ENCODE measurements at regions not wholly inside any gene's neighbourhood (a gene's known extent, or its start where the extent isn't known, plus 50 kb on each side); places are given as distances from the start of the nearest gene placed in this dataset.

DNA sequence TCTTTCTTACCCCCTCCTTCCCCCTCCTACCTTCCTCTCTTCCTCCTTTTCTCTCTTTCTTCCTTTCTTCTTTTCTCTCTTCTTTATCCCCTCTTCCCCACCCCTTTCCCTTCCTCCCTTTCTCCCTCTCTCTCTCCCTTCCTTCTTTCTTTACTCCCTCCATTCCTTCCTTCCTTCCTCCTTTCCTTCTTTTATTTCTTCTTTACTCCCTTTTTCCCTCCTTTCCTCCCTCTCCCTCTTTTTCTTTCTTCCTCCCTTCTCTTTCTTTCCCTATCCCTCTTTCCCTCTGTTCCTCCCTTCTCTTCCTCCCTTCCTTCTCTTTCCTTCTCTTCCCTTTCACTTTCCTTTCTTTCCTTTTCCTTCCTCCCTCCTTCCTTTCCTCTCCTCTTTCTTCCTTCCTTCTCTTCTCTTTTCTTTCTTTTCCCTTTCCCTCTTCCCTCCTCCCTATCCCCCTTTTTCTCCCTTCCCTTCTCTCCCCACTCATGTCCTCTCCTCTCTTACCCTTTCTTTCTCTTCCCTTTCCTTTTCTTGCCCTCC, 302.3 kb upstream of the TBX3 start:
- H3K9me3 ChIP-seq (ENCODE audit: low read depth): no peaks in the 10 kb centered on the region
- no peak for DNase-seq (ENCODE audit: low spot score)
- no peak overlapping the region for H2AFZ ChIP-seq
- peaks cover 11% of the 10 kb centered on the region for H3K4me1 ChIP-seq (ENCODE audit: insufficient read depth)
- no peaks in the 10 kb centered on the region for H4K20me1 ChIP-seq (ENCODE audit: insufficient read depth, poor library complexity, severe bottlenecking)
- TF ChIP-seq EZH2phosphoT487 (IDR thresholded peaks at IDR 0.05; ENCODE audit: low read depth, severe bottlenecking, unreplicated experiment): no peak
- TF ChIP-seq, protein P1, sequence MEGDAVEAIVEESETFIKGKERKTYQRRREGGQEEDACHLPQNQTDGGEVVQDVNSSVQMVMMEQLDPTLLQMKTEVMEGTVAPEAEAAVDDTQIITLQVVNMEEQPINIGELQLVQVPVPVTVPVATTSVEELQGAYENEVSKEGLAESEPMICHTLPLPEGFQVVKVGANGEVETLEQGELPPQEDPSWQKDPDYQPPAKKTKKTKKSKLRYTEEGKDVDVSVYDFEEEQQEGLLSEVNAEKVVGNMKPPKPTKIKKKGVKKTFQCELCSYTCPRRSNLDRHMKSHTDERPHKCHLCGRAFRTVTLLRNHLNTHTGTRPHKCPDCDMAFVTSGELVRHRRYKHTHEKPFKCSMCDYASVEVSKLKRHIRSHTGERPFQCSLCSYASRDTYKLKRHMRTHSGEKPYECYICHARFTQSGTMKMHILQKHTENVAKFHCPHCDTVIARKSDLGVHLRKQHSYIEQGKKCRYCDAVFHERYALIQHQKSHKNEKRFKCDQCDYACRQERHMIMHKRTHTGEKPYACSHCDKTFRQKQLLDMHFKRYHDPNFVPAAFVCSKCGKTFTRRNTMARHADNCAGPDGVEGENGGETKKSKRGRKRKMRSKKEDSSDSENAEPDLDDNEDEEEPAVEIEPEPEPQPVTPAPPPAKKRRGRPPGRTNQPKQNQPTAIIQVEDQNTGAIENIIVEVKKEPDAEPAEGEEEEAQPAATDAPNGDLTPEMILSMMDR (IDR thresholded peaks at IDR 0.05; ENCODE audit: poor library complexity): no peak
- no peak for TF ChIP-seq EZH2 (IDR thresholded peaks at IDR 0.05; ENCODE audit: borderline replicate concordance)
- no peak overlapping the region for H3K4me3 ChIP-seq
- H3K36me3 ChIP-seq (replicated peaks; ENCODE audit: insufficient read depth, low read depth): no peaks in the 10 kb centered on the region
- no peaks in the 10 kb centered on the region for H3K9me2 ChIP-seq (replicated peaks; ENCODE audit: insufficient read depth)
- no peaks in the 10 kb centered on the region for H3K79me2 ChIP-seq
- H3K27ac ChIP-seq: no peak overlapping the region
- no peak overlapping the region for H3K4me2 ChIP-seq
- no peaks in the 10 kb centered on the region for H3K27me3 ChIP-seq

DNA sequence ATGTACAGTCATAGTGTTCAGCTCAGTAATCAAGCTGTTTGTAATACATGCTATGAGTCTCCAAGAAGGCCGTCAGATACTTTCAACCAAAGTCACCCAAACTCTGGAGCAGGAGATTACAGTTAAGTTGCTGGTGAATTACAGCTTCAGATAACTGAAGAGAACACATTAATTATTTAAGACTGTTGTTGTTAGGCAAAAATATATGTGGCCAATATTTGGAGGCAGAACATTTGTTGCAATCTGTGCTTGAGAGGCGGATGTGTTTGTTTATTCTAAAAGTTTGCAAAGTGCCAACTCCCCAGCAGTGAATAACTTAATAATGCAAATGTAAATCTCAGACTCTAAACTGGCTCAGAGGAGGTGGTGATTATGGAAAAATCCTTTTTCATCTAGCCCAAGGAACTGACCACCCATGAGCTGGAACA, 300.7 kb upstream of the TBX3 start:
- H3K27ac ChIP-seq: peak overlapping the region; percentile 73
- no peaks in the 10 kb centered on the region for H3K9me3 ChIP-seq (ENCODE audit: low read depth)
- no peaks in the 10 kb centered on the region for H3K27me3 ChIP-seq
- no peak for DNase-seq (ENCODE audit: low spot score)
- 71% methylated on average over 2 of the region's 2 CpGs for WGBS (ENCODE audit: low lambda C conversion rate, missing lambda C conversion rate)
- H3K9me2 ChIP-seq (replicated peaks; ENCODE audit: insufficient read depth): no peaks in the 10 kb centered on the region
- TF ChIP-seq EZH2phosphoT487 (IDR thresholded peaks at IDR 0.05; ENCODE audit: low read depth, severe bottlenecking, unreplicated experiment) (no peak), EZH2 (IDR thresholded peaks at IDR 0.05; ENCODE audit: borderline replicate concordance) (no peak)
- TF ChIP-seq, protein P1 (IDR thresholded peaks at IDR 0.05; ENCODE audit: poor library complexity): no peak
- H3K4me2 ChIP-seq: no peak overlapping the region
- H2AFZ ChIP-seq: no peak overlapping the region
- no peaks in the 10 kb centered on the region for H3K79me2 ChIP-seq
- no peaks in the 10 kb centered on the region for H3K36me3 ChIP-seq (replicated peaks; ENCODE audit: insufficient read depth, low read depth)
- no peaks in the 10 kb centered on the region for H3K4me1 ChIP-seq (ENCODE audit: insufficient read depth)
- H4K20me1 ChIP-seq (ENCODE audit: insufficient read depth, poor library complexity, severe bottlenecking): no peaks in the 10 kb centered on the region
- H3K4me3 ChIP-seq: no peak overlapping the region

DNA sequence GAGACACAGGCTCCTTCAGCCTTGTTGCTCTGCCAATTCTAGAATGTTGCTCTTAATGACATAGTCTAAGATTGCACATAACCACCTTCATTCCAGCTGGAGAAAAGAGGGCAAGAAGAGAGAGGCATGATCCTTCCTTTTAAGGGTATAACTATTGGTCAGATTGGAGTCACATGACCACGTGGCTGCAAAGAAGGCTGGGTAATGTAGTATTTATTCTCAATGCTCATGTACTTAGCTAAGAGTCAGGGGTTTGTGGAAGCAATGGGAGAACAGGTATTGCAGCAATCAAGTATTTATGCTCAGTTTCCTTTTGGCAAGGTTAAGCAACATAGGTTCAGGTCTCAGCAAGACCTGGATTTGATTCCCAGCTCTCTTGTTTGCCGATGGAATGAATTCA, 298.8 kb upstream of the TBX3 start:
- Histone ChIP-seq H3K4me2 (no peak overlapping the region), H3K27ac (no peak overlapping the region), H3K4me1 (ENCODE audit: insufficient read depth) (no peaks in the 10 kb centered on the region), H2AFZ (no peak overlapping the region), H3K36me3 (replicated peaks; ENCODE audit: insufficient read depth, low read depth) (no peaks in the 10 kb centered on the region), H3K9me2 (replicated peaks; ENCODE audit: insufficient read depth) (no peaks in the 10 kb centered on the region), H3K9me3 (ENCODE audit: low read depth) (no peaks in the 10 kb centered on the region), H4K20me1 (ENCODE audit: insufficient read depth, poor library complexity, severe bottlenecking) (no peaks in the 10 kb centered on the region), H3K27me3 (no peaks in the 10 kb centered on the region), H3K79me2 (no peaks in the 10 kb centered on the region), H3K4me3 (no peak overlapping the region)
- DNase-seq (ENCODE audit: low spot score): no peak
- 64% methylated on average over 2 of the region's 2 CpGs for WGBS (ENCODE audit: low lambda C conversion rate, missing lambda C conversion rate)
- TF ChIP-seq EZH2phosphoT487 (IDR thresholded peaks at IDR 0.05; ENCODE audit: low read depth, severe bottlenecking, unreplicated experiment): no peak
- TF ChIP-seq EZH2 (IDR thresholded peaks at IDR 0.05; ENCODE audit: borderline replicate concordance): no peak
- TF ChIP-seq, protein P1 (IDR thresholded peaks at IDR 0.05; ENCODE audit: poor library complexity): no peak

DNA sequence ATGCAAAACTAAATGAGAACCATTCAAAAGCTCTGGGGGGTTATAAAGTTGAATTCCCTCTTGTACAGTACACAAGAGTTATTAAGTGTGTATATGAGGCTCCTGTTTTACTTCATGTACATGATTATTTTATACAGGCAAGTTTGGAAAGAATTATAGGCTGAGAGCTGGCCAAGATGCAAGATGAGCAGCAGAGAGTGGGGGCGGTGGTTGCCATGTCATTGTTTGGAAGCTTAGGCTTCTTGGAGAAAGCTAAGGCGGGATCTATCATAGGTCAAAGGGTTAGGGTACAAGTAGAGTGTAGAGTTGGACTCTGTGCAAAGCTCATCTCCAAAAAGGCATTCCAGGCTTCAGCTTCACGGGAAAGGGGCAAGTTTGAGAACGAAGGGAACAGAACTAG, 297.1 kb upstream of the TBX3 start:
- no peaks in the 10 kb centered on the region for H4K20me1 ChIP-seq (ENCODE audit: insufficient read depth, poor library complexity, severe bottlenecking)
- TF ChIP-seq, protein P1 (IDR thresholded peaks at IDR 0.05; ENCODE audit: poor library complexity): no peak
- no peak for TF ChIP-seq EZH2phosphoT487 (IDR thresholded peaks at IDR 0.05; ENCODE audit: low read depth, severe bottlenecking, unreplicated experiment)
- TF ChIP-seq EZH2 (IDR thresholded peaks at IDR 0.05; ENCODE audit: borderline replicate concordance): no peak
- H3K4me3 ChIP-seq: no peak overlapping the region
- H3K4me1 ChIP-seq (ENCODE audit: insufficient read depth): peaks cover 3% of the 10 kb centered on the region
- no peak overlapping the region for H2AFZ ChIP-seq
- no peaks in the 10 kb centered on the region for H3K27me3 ChIP-seq
- no peaks in the 10 kb centered on the region for H3K79me2 ChIP-seq
- no peak overlapping the region for H3K4me2 ChIP-seq
- WGBS (ENCODE audit: low lambda C conversion rate, missing lambda C conversion rate): 78% methylated on average over 4 of the region's 4 CpGs
- H3K9me3 ChIP-seq (ENCODE audit: low read depth): no peaks in the 10 kb centered on the region
- no peaks in the 10 kb centered on the region for H3K9me2 ChIP-seq (replicated peaks; ENCODE audit: insufficient read depth)
- DNase-seq (ENCODE audit: low spot score): no peak
- no peaks in the 10 kb centered on the region for H3K36me3 ChIP-seq (replicated peaks; ENCODE audit: insufficient read depth, low read depth)
- peak overlapping the region; percentile 46 for H3K27ac ChIP-seq

All from hepatocyte (in vitro differentiated cells).